ENCODE measurements at regions not wholly inside any gene's neighbourhood (a gene's known extent, or its start where the extent isn't known, plus 50 kb on each side); places are given as distances from the start of the nearest gene placed in this dataset.

DNA sequence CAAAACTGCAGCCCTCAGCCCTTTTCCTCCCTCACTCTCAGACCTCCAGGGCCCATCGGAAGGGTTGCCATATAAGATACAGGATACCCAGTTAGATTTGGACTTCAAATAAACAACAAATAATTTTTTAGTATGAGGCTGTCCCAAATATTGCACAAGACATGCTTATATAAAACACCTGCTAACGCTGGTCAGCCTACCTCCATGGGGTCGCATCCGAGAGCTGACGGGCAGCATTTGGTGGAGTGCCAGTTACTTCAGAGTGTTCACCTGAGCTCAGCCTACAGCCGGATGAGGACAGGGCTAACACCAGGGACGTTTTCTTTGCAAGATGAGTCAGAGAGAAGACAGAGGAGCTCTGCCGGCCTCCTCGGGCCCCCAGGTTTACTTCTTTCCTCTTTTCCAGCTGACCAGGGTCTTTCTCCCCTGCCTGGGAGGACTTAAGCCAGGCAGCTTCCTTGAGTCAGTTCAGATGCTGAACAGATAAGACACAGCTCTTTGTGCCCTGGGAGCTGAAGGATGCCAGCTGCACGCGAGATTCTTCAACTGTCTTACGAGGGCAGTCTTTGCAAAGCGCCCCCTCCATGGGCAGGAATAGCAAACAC, 141.2 kb upstream of the KCNG1 start:
- TF ChIP-seq CTCF (IDR thresholded peaks at IDR 0.05) (no peak), POLR2AphosphoS5 (IDR thresholded peaks at IDR 0.05) (no peak)

All from stomach (tissue), 4 donors.